Liver (tissue), 3 donors: ENCODE measurements at regions not wholly inside any gene's neighbourhood (a gene's known extent, or its start where the extent isn't known, plus 50 kb on each side); places are given as distances from the start of the nearest gene placed in this dataset.

ENCODE experiments used
- ATF3 ChIP-seq: IDR thresholded peaks from 2 replicates; pipeline ENCODE4 v1.6.1; 2016; ENCODE audit warnings: antibody characterized with exemption
- CTCF ChIP-seq: fragments of 150-350 bp; IDR thresholded peaks from 2 replicates; pipeline ENCODE4 v1.5.1; 2017; ENCODE audit warnings: improper control_type of control experiment, low read depth, low read length; ENCODE audit not compliant: missing input control
- HNF4G ChIP-seq: IDR thresholded peaks from 2 replicates; pipeline ENCODE4 v1.6.1; 2016; ENCODE audit warnings: antibody characterized with exemption
- JUND ChIP-seq, 2 donors: IDR thresholded peaks; 2 replicates each; pipeline ENCODE4 v1.6.1; 2016; ENCODE audit warnings: antibody characterized with exemption in 2 of 2
- MAX ChIP-seq: IDR thresholded peaks from 2 replicates; pipeline ENCODE4 v1.6.1; 2016; ENCODE audit warnings: antibody characterized with exemption
- RAD21 ChIP-seq, 2 donors: IDR thresholded peaks; 2 replicates each; pipeline ENCODE4 v1.6.1; 2016; ENCODE audit warnings: antibody characterized with exemption in 2 of 2, mild to moderate bottlenecking in 2 of 2
- REST ChIP-seq: IDR thresholded peaks from 2 replicates; pipeline ENCODE4 v1.6.1; 2016; ENCODE audit warnings: antibody characterized with exemption, mild to moderate bottlenecking
- RXRA ChIP-seq, 2 donors: IDR thresholded peaks; 2 replicates each; pipeline ENCODE4 v1.6.1; 2017 to 2018; ENCODE audit warnings: antibody characterized with exemption in 2 of 2, mild to moderate bottlenecking in 1 of 2
- SP1 ChIP-seq: IDR thresholded peaks from 2 replicates; pipeline ENCODE4 v1.6.1; 2018; ENCODE audit warnings: antibody characterized with exemption, mild to moderate bottlenecking
- TAF1 ChIP-seq: conservative IDR thresholded peaks from 2 replicates; pipeline ENCODE4 v1.6.1; 2016; ENCODE audit warnings: antibody characterized with exemption, mild to moderate bottlenecking
- YY1 ChIP-seq: IDR thresholded peaks from 2 replicates; pipeline ENCODE4 v1.6.1; 2016; ENCODE audit warnings: antibody characterized with exemption, mild to moderate bottlenecking
- ZBTB33 ChIP-seq: IDR thresholded peaks from 2 replicates; pipeline ENCODE4 v1.6.1; 2016; ENCODE audit warnings: antibody characterized with exemption
- donor health status: healthy.
- donor health status: healthy.

GRCh38 chr20:61163031-61163430, 89.0 kb upstream of the CDH4 start:
- no peak for TF ChIP-seq CTCF
- TF ChIP-seq TAF1 = no peak
- no peak for TF ChIP-seq ATF3
- TF ChIP-seq YY1 = no peak
- TF ChIP-seq MAX = no peak
- no peak for TF ChIP-seq RXRA (IDR thresholded peaks at IDR 0.05)
- no peak for TF ChIP-seq SP1
- no peak for TF ChIP-seq JUND (IDR thresholded peaks at IDR 0.05)
- TF ChIP-seq RAD21 (IDR thresholded peaks at IDR 0.05) = no peak
- TF ChIP-seq REST = no peak
- no peak for TF ChIP-seq ZBTB33
- no peak for TF ChIP-seq HNF4G
